ENCODE measurements at regions not wholly inside any gene's neighbourhood (a gene's known extent, or its start where the extent isn't known, plus 50 kb on each side); places are given as distances from the start of the nearest gene placed in this dataset.

DNA sequence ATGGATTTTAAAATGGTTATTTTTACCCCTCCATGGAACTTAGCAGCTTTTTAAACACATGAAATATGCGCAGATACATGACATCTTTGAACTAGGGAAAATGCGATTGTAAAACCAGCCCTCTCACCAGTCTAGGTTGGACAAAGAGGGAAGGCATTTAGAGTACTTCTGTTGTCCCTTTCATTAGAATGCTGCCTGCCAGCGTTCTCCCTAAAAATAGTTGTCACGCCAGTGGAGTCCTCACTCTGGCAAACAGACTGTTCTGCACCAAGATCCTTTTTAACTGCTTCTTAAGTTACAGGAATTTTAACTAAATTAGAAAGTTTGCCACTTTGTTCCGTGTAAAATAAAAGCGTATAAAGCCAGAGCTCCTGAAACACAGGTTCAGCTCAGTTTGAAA lies 295.3 kb downstream of the VPS13C start:
- TF ChIP-seq CTCF (IDR thresholded peaks at IDR 0.05), result no peak
- TF ChIP-seq POLR2A (IDR thresholded peaks at IDR 0.05), result no peak

All from uterus (tissue), 2 donors.